Parathyroid adenoma (tissue), 2 donors: ENCODE measurements at regions not wholly inside any gene's neighbourhood (a gene's known extent, or its start where the extent isn't known, plus 50 kb on each side); places are given as distances from the start of the nearest gene placed in this dataset.
"Not testable (repeated sequence)": the region's sequence is repeated elsewhere in the genome, so short reads cannot be mapped to it uniquely, and the experiment has no call there.

Experiments
- H2AFZ ChIP-seq: fragments of 300-600 bp; sonication (generic); one replicate; pipeline ENCODE4 v1.7.0; 2017; ENCODE audit warnings: antibody characterized with exemption, mild to moderate bottlenecking
- H3K27ac ChIP-seq: fragments of 300-600 bp; sonication (generic); one replicate; pipeline ENCODE4 v1.7.0; 2017
- H3K27me3 ChIP-seq: fragments of 300-600 bp; sonication (generic); one replicate; pipeline ENCODE4 v1.7.0; 2017; ENCODE audit warnings: low read length; ENCODE audit not compliant: control insufficient read depth, insufficient read depth
- H3K36me3 ChIP-seq: fragments of 300-600 bp; sonication (generic); one replicate; pipeline ENCODE4 v1.7.0; 2017; ENCODE audit warnings: low read length; ENCODE audit not compliant: control insufficient read depth, insufficient read depth
- H3K4me1 ChIP-seq: fragments of 300-600 bp; sonication (generic); one replicate; pipeline ENCODE4 v1.7.0; 2017; ENCODE audit warnings: control low read depth
- H3K4me2 ChIP-seq: fragments of 300-600 bp; sonication (generic); one replicate; pipeline ENCODE4 v1.7.0; 2017; ENCODE audit warnings: low read length
- H3K4me3 ChIP-seq: fragments of 300-600 bp; sonication (generic); one replicate; pipeline ENCODE4 v1.7.0; 2017; ENCODE audit warnings: low read depth, low read length
- H3K79me2 ChIP-seq: fragments of 300-600 bp; sonication (generic); one replicate; pipeline ENCODE4 v1.7.0; 2017; ENCODE audit warnings: control low read depth
- H3K9ac ChIP-seq: fragments of 300-600 bp; sonication (generic); one replicate; pipeline ENCODE4 v1.7.0; 2017; ENCODE audit warnings: mild to moderate bottlenecking
- H3K9me3 ChIP-seq: fragments of 300-600 bp; sonication (generic); one replicate; pipeline ENCODE4 v1.7.0; 2017; ENCODE audit warnings: low read length; ENCODE audit not compliant: control insufficient read depth
- TF ChIP-seq, protein P1 (sequence below): fragments of 300-600 bp; sonication (generic); IDR thresholded peaks from one replicate; pipeline ENCODE4 v1.7.0; 2017; ENCODE audit warnings: antibody characterized with exemption, mild to moderate bottlenecking
- donor health status: primary hyperparathyroidism.

DNA sequence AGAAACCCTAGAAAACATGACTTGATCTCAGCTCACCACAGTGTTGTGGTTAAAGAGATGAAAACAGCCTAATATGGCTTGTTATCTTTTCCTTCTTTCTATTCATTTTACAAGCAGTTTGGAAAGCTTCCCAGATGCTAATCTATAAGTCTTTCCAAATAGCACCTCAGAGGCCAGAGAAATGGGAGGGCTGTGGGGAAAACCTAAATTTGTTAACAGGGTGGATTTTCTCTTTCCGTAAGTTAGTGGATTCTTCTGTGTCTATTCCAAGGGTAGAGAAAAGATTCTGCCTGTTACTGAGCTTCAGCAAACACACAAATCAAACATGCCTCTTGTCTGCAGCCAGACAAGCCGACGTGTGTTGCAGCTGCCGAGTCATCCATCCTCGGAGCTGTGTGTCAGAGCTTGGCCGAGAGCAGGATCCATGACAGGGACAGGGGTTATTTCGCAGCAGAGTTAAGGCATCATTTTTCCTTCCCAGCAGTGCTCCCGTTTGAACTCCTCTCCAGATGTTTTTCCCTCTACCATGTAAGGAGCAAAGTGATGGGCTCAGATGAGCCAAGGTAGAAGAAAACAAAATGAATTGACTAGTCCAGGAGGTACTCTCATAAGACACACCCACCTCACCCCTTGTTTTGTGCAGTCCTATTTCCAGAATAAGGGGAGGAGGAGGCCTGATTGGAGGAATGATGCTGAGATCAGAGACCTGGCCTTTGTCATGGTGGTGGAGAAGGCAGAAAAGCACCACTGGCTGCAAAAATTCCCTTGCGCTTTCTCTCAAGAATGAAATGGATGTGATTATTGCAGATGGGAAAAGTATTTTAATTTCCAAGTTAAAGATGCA lies 560.0 kb downstream of the C6orf118 start:
- Histone ChIP-seq H2AFZ (no peak overlapping the region), H3K9me3 (no peaks in the 10 kb centered on the region), H3K27ac (no peak overlapping the region), H3K79me2 (no peaks in the 10 kb centered on the region), H3K27me3 (no peaks in the 10 kb centered on the region), H3K4me2 (peak overlapping the region; percentile 4), H3K9ac (no peak overlapping the region), H3K36me3 (no peaks in the 10 kb centered on the region), H3K4me1 (no peaks in the 10 kb centered on the region), H3K4me3 (no peak overlapping the region)
- TF ChIP-seq, protein P1, sequence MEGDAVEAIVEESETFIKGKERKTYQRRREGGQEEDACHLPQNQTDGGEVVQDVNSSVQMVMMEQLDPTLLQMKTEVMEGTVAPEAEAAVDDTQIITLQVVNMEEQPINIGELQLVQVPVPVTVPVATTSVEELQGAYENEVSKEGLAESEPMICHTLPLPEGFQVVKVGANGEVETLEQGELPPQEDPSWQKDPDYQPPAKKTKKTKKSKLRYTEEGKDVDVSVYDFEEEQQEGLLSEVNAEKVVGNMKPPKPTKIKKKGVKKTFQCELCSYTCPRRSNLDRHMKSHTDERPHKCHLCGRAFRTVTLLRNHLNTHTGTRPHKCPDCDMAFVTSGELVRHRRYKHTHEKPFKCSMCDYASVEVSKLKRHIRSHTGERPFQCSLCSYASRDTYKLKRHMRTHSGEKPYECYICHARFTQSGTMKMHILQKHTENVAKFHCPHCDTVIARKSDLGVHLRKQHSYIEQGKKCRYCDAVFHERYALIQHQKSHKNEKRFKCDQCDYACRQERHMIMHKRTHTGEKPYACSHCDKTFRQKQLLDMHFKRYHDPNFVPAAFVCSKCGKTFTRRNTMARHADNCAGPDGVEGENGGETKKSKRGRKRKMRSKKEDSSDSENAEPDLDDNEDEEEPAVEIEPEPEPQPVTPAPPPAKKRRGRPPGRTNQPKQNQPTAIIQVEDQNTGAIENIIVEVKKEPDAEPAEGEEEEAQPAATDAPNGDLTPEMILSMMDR: no peak

DNA sequence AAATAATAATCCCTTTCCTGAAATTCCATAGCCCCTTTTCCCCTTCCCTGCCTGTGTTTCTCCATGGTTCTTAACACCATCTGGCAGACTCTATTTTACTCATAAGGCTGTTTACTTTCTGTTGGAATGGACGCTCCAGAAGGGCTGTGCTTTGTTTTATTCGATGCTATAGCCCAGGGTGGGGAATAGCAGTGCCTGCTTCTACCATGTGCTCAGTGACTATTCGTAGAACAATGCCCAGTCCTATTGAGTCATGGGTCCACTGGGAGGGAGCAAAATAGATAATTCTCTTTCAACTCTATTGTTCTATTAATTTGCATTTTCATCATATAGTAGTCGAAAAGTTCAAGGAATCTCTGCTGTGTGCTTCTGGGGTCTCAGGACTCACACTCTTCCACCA lies 565.1 kb downstream of the C6orf118 start:
- H3K9me3 ChIP-seq: no peaks in the 10 kb centered on the region
- no peaks in the 10 kb centered on the region for H3K79me2 ChIP-seq
- H3K27ac ChIP-seq: no peak overlapping the region
- no peak overlapping the region for H3K9ac ChIP-seq
- H3K4me1 ChIP-seq: no peaks in the 10 kb centered on the region
- TF ChIP-seq, protein P1: no peak
- H3K4me2 ChIP-seq: no peak overlapping the region
- no peaks in the 10 kb centered on the region for H3K36me3 ChIP-seq
- no peak overlapping the region for H2AFZ ChIP-seq
- no peak overlapping the region for H3K4me3 ChIP-seq
- no peaks in the 10 kb centered on the region for H3K27me3 ChIP-seq

GRCh38 chr6:164741938-164742451 lies 567.4 kb downstream of the C6orf118 start:
- H3K27ac ChIP-seq: no peak overlapping the region
- H3K4me3 ChIP-seq: no peak overlapping the region
- no peaks in the 10 kb centered on the region for H3K9me3 ChIP-seq
- H3K4me1 ChIP-seq: no peaks in the 10 kb centered on the region
- H3K9ac ChIP-seq: no peak overlapping the region
- TF ChIP-seq, protein P1: no peak
- H3K79me2 ChIP-seq: no peaks in the 10 kb centered on the region
- no peak overlapping the region for H3K4me2 ChIP-seq
- H3K36me3 ChIP-seq: no peaks in the 10 kb centered on the region
- H2AFZ ChIP-seq: no peak overlapping the region
- no peaks in the 10 kb centered on the region for H3K27me3 ChIP-seq

- not testable (repeated sequence) for H3K9ac ChIP-seq, H2AFZ ChIP-seq
Measured at GRCh38 chr6:164736090-164736489, 573.3 kb downstream of the C6orf118 start.

DNA sequence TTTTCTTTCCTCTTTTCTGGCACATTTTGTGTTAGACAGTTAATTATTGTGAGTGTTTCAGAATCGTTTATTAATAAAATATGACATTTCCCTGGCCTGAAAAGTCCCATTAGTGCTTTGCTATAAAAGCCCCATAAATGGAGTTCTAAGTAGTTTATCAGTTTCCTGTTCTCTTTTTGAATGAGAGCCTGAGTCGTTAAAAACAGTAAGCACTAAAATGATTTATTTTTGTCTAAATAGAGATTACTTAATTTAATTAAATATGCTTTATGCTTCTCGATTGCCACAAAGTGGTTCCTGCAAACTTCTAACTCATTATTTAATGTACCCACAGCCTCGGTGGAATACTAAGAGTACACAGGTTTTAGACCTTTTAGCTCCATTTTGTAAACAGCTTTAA lies 577.9 kb downstream of the C6orf118 start:
- H3K27me3 ChIP-seq: no peaks in the 10 kb centered on the region
- H3K36me3 ChIP-seq: no peaks in the 10 kb centered on the region
- H3K9me3 ChIP-seq: no peaks in the 10 kb centered on the region
- no peak overlapping the region for H3K27ac ChIP-seq
- H3K9ac ChIP-seq: no peak overlapping the region
- no peak overlapping the region for H3K4me3 ChIP-seq
- H2AFZ ChIP-seq: no peak overlapping the region
- TF ChIP-seq, protein P1: no peak
- H3K4me2 ChIP-seq: no peak overlapping the region
- H3K79me2 ChIP-seq: no peaks in the 10 kb centered on the region
- no peaks in the 10 kb centered on the region for H3K4me1 ChIP-seq

More at GRCh38 chr6:164736090-164736489, 573.3 kb downstream of the C6orf118 start:
- not testable (repeated sequence) for H3K36me3 ChIP-seq, H3K4me3 ChIP-seq, H3K9me3 ChIP-seq, H3K27ac ChIP-seq, H3K79me2 ChIP-seq, H3K4me1 ChIP-seq, H3K4me2 ChIP-seq, H3K27me3 ChIP-seq
